DMS114 treated with DMSO at 0.1 percent for 48 hours (cell line): ENCODE measurements at regions not wholly inside any gene's neighbourhood (a gene's known extent, or its start where the extent isn't known, plus 50 kb on each side); places are given as distances from the start of the nearest gene placed in this dataset.
"Not testable (repeated sequence)": the region's sequence is repeated elsewhere in the genome, so short reads cannot be mapped to it uniquely, and the experiment has no call there.

ENCODE experiments used
- DNase-seq: peaks from one replicate; lab custom pipeline; 2025; ENCODE audit not compliant: unreplicated experiment; lab: John Stamatoyannopoulos, UW

- no peak for DNase-seq
Observed at GRCh38 chr15:26261966-26262365, 398.8 kb upstream of the ATP10A start.

GRCh38 chr15:26261413-26261812, 398.3 kb upstream of the ATP10A start:
- DNase-seq: no peak

GRCh38 chr15:26260517-26261133, 397.5 kb upstream of the ATP10A start:
- peak; percentile 4 for DNase-seq

GRCh38 chr15:26259581-26259980, 396.5 kb upstream of the ATP10A start:
- DNase-seq: no peak

GRCh38 chr15:26244782-26245181, 381.7 kb upstream of the ATP10A start:
- not testable (repeated sequence) for DNase-seq

GRCh38 chr15:26243382-26243781, 380.3 kb upstream of the ATP10A start:
- no peak for DNase-seq

- no peak for DNase-seq
Observed at GRCh38 chr15:26242565-26243071, 379.5 kb upstream of the ATP10A start.

GRCh38 chr15:26235864-26236263, 372.7 kb upstream of the ATP10A start:
- no peak for DNase-seq

GRCh38 chr15:26234976-26235767, 372.0 kb upstream of the ATP10A start:
- DNase-seq: no peak

- DNase-seq: no peak
Observed at GRCh38 chr15:26232691-26233090, 369.6 kb upstream of the ATP10A start.

- DNase-seq: no peak
Observed at GRCh38 chr15:26231096-26231495, 368.0 kb upstream of the ATP10A start.

- no peak for DNase-seq
Observed at GRCh38 chr15:26224266-26224665, 361.1 kb upstream of the ATP10A start.

- DNase-seq: no peak
Observed at GRCh38 chr15:26223720-26224119, 360.6 kb upstream of the ATP10A start.

- DNase-seq: no peak
Observed at GRCh38 chr15:26222781-26223180, 359.7 kb upstream of the ATP10A start.

- DNase-seq: not testable (repeated sequence)
Observed at GRCh38 chr15:26217043-26217442, 353.9 kb upstream of the ATP10A start.

GRCh38 chr15:26214290-26214689, 351.2 kb upstream of the ATP10A start:
- DNase-seq: no peak

- no peak for DNase-seq
Observed at GRCh38 chr15:26213427-26213826, 350.3 kb upstream of the ATP10A start.

GRCh38 chr15:26212109-26212508, 349.0 kb upstream of the ATP10A start:
- no peak for DNase-seq

- DNase-seq: no peak
Observed at GRCh38 chr15:26210980-26211379, 347.9 kb upstream of the ATP10A start.

- DNase-seq: no peak
Observed at GRCh38 chr15:26201177-26201858, 338.2 kb upstream of the ATP10A start.

- DNase-seq: no peak
Observed at GRCh38 chr15:26200427-26200826, 337.3 kb upstream of the ATP10A start.

GRCh38 chr15:26197719-26198118, 334.6 kb upstream of the ATP10A start:
- DNase-seq: no peak
